Neural cell (in vitro differentiated cells): ENCODE measurements at regions not wholly inside any gene's neighbourhood (a gene's known extent, or its start where the extent isn't known, plus 50 kb on each side); places are given as distances from the start of the nearest gene placed in this dataset.

Experiments
- POLR2AphosphoS5 ChIP-seq: IDR thresholded peaks from 2 replicates; pipeline ENCODE4 v1.6.1; 2012
- TF ChIP-seq, protein P1 (sequence below): fragments of 450-650 bp; IDR thresholded peaks from 2 replicates; pipeline ENCODE4 v1.5.1; 2014; ENCODE audit warnings: antibody characterized with exemption, mild to moderate bottlenecking, moderate library complexity; ENCODE audit not compliant: poor library complexity, severe bottlenecking

GRCh38 chr1:96579636-96580035 is 141.9 kb upstream of the PTBP2 start:
- TF ChIP-seq, protein P1, sequence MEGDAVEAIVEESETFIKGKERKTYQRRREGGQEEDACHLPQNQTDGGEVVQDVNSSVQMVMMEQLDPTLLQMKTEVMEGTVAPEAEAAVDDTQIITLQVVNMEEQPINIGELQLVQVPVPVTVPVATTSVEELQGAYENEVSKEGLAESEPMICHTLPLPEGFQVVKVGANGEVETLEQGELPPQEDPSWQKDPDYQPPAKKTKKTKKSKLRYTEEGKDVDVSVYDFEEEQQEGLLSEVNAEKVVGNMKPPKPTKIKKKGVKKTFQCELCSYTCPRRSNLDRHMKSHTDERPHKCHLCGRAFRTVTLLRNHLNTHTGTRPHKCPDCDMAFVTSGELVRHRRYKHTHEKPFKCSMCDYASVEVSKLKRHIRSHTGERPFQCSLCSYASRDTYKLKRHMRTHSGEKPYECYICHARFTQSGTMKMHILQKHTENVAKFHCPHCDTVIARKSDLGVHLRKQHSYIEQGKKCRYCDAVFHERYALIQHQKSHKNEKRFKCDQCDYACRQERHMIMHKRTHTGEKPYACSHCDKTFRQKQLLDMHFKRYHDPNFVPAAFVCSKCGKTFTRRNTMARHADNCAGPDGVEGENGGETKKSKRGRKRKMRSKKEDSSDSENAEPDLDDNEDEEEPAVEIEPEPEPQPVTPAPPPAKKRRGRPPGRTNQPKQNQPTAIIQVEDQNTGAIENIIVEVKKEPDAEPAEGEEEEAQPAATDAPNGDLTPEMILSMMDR = no peak
- no peak for TF ChIP-seq POLR2AphosphoS5
